SK-N-SH treated with all-trans-retinoic acid at 6 μM for 48 hours (cell line): ENCODE measurements at regions not wholly inside any gene's neighbourhood (a gene's known extent, or its start where the extent isn't known, plus 50 kb on each side); places are given as distances from the start of the nearest gene placed in this dataset.

Experiments
- ARNTL ChIP-seq: fragments of 450-650 bp; formaldehyde crosslinking; IDR thresholded peaks from 2 replicates; pipeline ENCODE4 v1.5.0; 2020; ENCODE audit warnings: low read depth, mild to moderate bottlenecking, moderate library complexity, borderline replicate concordance
- CSDC2 ChIP-seq: fragments of 250-450 bp; sonication (Bioruptor Pico); IDR thresholded peaks from 2 replicates; pipeline ENCODE4 v1.5.0; 2020; ENCODE audit warnings: mild to moderate bottlenecking, moderate library complexity
- RARB ChIP-seq: fragments of 250-450 bp; sonication (Bioruptor Pico); IDR thresholded peaks from 2 replicates; pipeline ENCODE4 v1.8.0; 2021; ENCODE audit warnings: mild to moderate bottlenecking, moderate library complexity
- ZNF565 ChIP-seq: fragments of 450-650 bp; formaldehyde crosslinking; conservative IDR thresholded peaks from 2 replicates; pipeline ENCODE4 v1.5.0; 2020; ENCODE audit warnings: low read depth, mild to moderate bottlenecking, moderate library complexity

GRCh38 chr11:130670200-130670599, 221.8 kb downstream of the ADAMTS15 start:
- no peak for TF ChIP-seq CSDC2 (CRISPR knock-in tag)
- TF ChIP-seq RARB (CRISPR knock-in tag): no peak
- TF ChIP-seq ZNF565 (CRISPR knock-in tag): no peak
- no peak for TF ChIP-seq ARNTL
